GM10266 (cell line): ENCODE measurements at regions not wholly inside any gene's neighbourhood (a gene's known extent, or its start where the extent isn't known, plus 50 kb on each side); places are given as distances from the start of the nearest gene placed in this dataset.

Experiments
- DNase-seq: peaks from one replicate; pipeline ENCODE4 v3.0.0; 2012; ENCODE audit errors: extremely low spot score
- TF ChIP-seq, protein P1 (sequence below): IDR thresholded peaks from 2 replicates; pipeline ENCODE4 v1.5.1; 2012; ENCODE audit warnings: mild to moderate bottlenecking, low read depth; ENCODE audit not compliant: control insufficient read depth, insufficient read depth; ENCODE audit errors: missing control alignments

DNA sequence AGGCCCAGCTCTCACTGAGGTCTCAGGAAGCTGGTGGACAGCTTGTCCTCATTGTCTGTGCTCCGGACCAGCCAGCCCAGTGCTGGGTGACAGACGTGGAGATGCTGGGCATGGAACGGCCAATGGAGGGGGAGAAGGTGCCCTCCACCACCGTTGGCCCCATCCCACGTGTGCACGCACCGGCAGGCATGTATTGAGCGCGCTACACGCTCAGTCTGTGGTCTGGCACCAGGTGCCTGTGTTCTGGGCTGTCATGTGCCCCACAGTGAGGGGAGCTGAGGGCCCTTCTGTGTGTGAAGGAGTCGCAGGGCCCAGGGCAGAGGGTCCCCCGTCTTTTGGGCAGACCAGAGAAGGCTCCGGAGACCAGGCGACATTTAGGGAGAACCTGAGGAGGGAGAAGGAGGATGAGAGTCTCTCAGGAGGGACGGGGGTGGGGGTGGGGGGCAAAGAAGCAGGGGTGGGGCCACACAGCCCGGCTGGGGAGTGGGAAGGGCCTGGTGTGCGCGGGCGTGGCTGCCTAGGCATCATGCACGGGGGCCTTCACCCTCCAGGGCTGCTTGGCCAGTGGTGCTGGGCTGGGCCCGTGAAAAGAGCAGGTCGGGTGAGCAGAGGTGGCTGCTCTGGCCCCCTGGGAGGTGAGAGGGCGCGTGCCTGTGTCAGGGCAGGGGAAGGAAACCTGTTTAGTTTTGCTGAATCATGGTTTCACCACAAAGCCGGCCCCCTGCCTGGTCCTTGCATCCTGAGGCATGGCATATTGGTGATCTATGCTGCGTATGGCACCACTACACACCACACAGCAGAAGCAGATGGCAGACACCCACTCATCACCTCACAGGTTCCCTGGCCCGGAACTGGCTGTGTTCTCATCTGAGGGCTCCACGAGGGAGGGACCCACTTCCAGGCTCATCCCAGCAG lies 86.7 kb upstream of the TTC34 start:
- no peak for DNase-seq
- TF ChIP-seq, protein P1, sequence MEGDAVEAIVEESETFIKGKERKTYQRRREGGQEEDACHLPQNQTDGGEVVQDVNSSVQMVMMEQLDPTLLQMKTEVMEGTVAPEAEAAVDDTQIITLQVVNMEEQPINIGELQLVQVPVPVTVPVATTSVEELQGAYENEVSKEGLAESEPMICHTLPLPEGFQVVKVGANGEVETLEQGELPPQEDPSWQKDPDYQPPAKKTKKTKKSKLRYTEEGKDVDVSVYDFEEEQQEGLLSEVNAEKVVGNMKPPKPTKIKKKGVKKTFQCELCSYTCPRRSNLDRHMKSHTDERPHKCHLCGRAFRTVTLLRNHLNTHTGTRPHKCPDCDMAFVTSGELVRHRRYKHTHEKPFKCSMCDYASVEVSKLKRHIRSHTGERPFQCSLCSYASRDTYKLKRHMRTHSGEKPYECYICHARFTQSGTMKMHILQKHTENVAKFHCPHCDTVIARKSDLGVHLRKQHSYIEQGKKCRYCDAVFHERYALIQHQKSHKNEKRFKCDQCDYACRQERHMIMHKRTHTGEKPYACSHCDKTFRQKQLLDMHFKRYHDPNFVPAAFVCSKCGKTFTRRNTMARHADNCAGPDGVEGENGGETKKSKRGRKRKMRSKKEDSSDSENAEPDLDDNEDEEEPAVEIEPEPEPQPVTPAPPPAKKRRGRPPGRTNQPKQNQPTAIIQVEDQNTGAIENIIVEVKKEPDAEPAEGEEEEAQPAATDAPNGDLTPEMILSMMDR: no peak

DNA sequence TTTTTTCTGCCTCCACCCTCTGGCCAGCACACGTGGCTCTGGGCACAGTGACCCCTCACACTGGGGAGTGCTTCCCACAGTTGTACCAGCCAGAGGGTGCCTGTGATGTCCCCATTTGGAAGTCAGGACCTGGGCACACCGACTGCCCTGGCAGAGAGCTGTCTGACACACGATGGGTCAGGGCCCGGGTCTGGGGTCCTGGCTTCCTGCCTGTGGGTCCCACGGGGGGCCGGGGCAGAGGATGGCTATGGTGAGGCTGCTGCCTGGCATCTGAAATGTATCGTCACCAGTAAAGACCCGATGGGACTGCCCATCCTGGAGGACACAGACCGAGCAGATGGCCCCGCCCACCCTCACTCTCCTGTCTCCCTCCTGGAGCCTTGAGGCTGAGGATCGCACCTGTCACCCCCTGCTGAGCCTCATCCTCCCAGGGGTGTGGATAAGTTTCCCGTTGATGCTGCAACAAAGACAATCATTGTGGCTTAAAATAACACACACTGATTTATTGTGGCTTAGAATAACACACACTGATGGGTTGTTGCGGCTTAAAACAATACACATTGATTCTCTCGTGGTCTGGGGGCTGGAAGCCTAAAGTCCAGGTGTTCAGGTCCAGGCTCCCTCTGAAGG lies 88.8 kb upstream of the TTC34 start:
- TF ChIP-seq, protein P1: no peak
- no peak for DNase-seq

GRCh38 chr1:2891923-2892448 lies 90.5 kb upstream of the TTC34 start:
- DNase-seq: no peak
- TF ChIP-seq, protein P1: no peak

GRCh38 chr1:2893473-2894120 lies 92.1 kb upstream of the TTC34 start:
- no peak for DNase-seq

DNA sequence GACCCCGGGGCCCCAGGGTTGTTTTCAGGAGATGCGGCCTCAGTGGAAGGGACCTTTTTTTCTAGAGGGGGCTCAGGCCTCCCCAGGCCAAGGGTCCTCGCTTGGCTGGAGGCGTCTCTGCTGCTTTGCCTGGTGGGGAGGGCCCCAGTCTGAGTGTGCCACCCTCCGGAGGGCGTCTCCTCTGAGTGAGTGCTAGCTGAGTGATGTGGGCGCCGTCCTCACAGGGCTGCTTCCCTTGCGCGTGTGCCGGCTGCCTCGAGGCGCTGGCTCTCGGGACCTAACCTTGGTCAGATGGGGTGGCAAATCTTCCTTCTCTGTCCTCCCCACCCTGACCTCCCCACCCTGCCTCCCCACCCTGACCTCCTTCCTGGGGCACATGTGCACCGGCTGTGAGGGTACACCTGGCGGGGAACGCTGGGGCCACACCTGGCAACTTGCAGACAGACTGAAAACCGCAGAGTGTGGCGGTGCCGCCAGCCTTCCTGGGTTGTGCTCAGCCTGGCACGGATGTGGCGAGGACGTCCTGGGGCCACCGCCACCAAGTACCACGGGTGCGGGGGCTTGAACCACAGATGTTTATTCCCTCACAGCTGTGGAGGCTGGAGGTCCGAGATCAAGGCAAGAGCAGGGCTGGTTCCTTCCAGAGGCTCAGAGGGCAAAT lies 93.0 kb upstream of the TTC34 start:
- TF ChIP-seq, protein P1: no peak
- DNase-seq: no peak

More at GRCh38 chr1:2893473-2894120, 92.1 kb upstream of the TTC34 start:
- TF ChIP-seq, protein P1: no peak

DNA sequence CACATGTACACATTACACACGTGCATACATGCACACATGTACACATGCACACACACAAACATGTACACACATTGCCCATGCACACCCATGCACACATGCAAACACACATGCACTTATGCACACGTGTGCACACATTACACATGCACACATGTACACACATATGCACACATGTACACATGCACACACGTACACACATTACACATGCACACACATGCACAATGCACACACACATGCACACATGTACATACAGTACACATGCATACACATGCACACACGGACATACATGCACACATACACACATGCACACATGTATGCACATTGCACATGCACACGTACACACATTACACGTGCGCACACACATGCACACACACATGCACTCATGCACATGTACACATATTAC lies 95.3 kb upstream of the TTC34 start:
- TF ChIP-seq, protein P1: no peak
- no peak for DNase-seq
